WTC11 (cell line): ENCODE measurements at regions not wholly inside any gene's neighbourhood (a gene's known extent, or its start where the extent isn't known, plus 50 kb on each side); places are given as distances from the start of the nearest gene placed in this dataset.

Experiments used
- ATF1 ChIP-seq: sonication (generic); formaldehyde crosslinking; IDR thresholded peaks from 2 replicates; pipeline ENCODE4 v1.8.1; 2023; ENCODE audit warnings: mild to moderate bottlenecking, moderate library complexity, missing genetic modification reagents
- NFE2L1 ChIP-seq: sonication (generic); formaldehyde crosslinking; IDR thresholded peaks from 2 replicates; pipeline ENCODE4 v1.8.1; 2023; ENCODE audit warnings: missing genetic modification reagents
- RELA ChIP-seq: sonication (generic); formaldehyde crosslinking; IDR thresholded peaks from 2 replicates; pipeline ENCODE4 v1.8.1; 2022; ENCODE audit warnings: missing genetic modification reagents, mild to moderate bottlenecking, borderline replicate concordance
- SOX15 ChIP-seq: fragments of 250-450 bp; sonication (Bioruptor Pico); IDR thresholded peaks from 2 replicates; pipeline ENCODE4 v1.9.0; 2021; ENCODE audit warnings: mild to moderate bottlenecking
- SP1 ChIP-seq: sonication (generic); formaldehyde crosslinking; conservative IDR thresholded peaks from 2 replicates; pipeline ENCODE4 v1.8.1; 2022; ENCODE audit warnings: missing genetic modification reagents
- TEAD1 ChIP-seq: sonication (generic); formaldehyde crosslinking; IDR thresholded peaks from 2 replicates; pipeline ENCODE4 v1.8.0; 2022; ENCODE audit warnings: mild to moderate bottlenecking, missing genetic modification reagents
- ZNF138 ChIP-seq: sonication (generic); formaldehyde crosslinking; conservative IDR thresholded peaks from 2 replicates; pipeline ENCODE4 v1.8.1; 2022; ENCODE audit warnings: mild to moderate bottlenecking, moderate library complexity, missing genetic modification reagents
- ZNF263 ChIP-seq: sonication (generic); formaldehyde crosslinking; IDR thresholded peaks from 2 replicates; pipeline ENCODE4 v1.8.1; 2022; ENCODE audit warnings: low read depth, mild to moderate bottlenecking, moderate library complexity, missing genetic modification reagents
- TF ChIP-seq, protein P1 (sequence below): fragments of 200-600 bp; IDR thresholded peaks from 2 replicates; pipeline ENCODE4 v1.8.0; 2022; ENCODE audit warnings: antibody characterized with exemption
- TF ChIP-seq, protein P2 (sequence below): sonication (generic); formaldehyde crosslinking; conservative IDR thresholded peaks from 2 replicates; pipeline ENCODE4 v1.8.1; 2023; ENCODE audit warnings: mild to moderate bottlenecking, low read depth, missing genetic modification reagents, moderate library complexity
- TF ChIP-seq, protein P3 (sequence below): sonication (generic); formaldehyde crosslinking; IDR thresholded peaks from 2 replicates; pipeline ENCODE4 v1.8.1; 2023; ENCODE audit warnings: mild to moderate bottlenecking, moderate library complexity, missing genetic modification reagents
- TF ChIP-seq, protein P4 (sequence below): sonication (generic); formaldehyde crosslinking; IDR thresholded peaks from 2 replicates; pipeline ENCODE4 v1.8.1; 2023; ENCODE audit warnings: mild to moderate bottlenecking, missing genetic modification reagents, moderate library complexity
- TF ChIP-seq, protein P5 (sequence below): sonication (generic); formaldehyde crosslinking; IDR thresholded peaks from 2 replicates; pipeline ENCODE4 v1.8.0; 2022; ENCODE audit warnings: missing genetic modification reagents
- TF ChIP-seq, protein P6 (sequence below): fragments of 250-450 bp; sonication (Bioruptor Pico); IDR thresholded peaks from 2 replicates; pipeline ENCODE4 v1.9.0; 2021; ENCODE audit warnings: mild to moderate bottlenecking, borderline replicate concordance

DNA sequence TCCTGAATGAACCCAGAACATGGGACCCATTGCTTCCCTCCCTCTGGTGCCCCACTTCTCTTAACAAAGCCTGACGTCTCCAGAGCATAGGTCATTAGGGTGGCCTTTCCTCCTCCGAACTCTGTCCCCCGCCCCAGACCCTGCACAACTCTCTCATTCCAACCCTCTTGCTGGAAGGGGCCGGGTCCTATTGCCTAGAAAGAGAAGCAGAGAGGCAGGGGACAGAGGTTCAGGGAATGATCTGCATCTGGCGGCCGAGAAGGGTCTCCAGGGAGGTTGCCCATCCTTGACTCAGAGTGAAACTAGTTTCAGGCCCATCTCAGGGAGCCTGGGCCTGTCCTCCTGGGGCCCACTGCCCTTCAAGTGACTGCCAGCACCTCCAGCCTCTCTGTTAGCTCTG is 79.0 kb downstream of the LINGO1 start:
- TF ChIP-seq, protein P1, sequence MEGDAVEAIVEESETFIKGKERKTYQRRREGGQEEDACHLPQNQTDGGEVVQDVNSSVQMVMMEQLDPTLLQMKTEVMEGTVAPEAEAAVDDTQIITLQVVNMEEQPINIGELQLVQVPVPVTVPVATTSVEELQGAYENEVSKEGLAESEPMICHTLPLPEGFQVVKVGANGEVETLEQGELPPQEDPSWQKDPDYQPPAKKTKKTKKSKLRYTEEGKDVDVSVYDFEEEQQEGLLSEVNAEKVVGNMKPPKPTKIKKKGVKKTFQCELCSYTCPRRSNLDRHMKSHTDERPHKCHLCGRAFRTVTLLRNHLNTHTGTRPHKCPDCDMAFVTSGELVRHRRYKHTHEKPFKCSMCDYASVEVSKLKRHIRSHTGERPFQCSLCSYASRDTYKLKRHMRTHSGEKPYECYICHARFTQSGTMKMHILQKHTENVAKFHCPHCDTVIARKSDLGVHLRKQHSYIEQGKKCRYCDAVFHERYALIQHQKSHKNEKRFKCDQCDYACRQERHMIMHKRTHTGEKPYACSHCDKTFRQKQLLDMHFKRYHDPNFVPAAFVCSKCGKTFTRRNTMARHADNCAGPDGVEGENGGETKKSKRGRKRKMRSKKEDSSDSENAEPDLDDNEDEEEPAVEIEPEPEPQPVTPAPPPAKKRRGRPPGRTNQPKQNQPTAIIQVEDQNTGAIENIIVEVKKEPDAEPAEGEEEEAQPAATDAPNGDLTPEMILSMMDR: no peak
- TF ChIP-seq NFE2L1: no peak
- TF ChIP-seq ZNF138 (CRISPR knock-in tag): no peak
- no peak for TF ChIP-seq ATF1
- no peak for TF ChIP-seq RELA (CRISPR knock-in tag)
- no peak for TF ChIP-seq SOX15
- no peak for TF ChIP-seq TEAD1
- TF ChIP-seq, protein P2, sequence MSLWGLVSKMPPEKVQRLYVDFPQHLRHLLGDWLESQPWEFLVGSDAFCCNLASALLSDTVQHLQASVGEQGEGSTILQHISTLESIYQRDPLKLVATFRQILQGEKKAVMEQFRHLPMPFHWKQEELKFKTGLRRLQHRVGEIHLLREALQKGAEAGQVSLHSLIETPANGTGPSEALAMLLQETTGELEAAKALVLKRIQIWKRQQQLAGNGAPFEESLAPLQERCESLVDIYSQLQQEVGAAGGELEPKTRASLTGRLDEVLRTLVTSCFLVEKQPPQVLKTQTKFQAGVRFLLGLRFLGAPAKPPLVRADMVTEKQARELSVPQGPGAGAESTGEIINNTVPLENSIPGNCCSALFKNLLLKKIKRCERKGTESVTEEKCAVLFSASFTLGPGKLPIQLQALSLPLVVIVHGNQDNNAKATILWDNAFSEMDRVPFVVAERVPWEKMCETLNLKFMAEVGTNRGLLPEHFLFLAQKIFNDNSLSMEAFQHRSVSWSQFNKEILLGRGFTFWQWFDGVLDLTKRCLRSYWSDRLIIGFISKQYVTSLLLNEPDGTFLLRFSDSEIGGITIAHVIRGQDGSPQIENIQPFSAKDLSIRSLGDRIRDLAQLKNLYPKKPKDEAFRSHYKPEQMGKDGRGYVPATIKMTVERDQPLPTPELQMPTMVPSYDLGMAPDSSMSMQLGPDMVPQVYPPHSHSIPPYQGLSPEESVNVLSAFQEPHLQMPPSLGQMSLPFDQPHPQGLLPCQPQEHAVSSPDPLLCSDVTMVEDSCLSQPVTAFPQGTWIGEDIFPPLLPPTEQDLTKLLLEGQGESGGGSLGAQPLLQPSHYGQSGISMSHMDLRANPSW (CRISPR knock-in tag): no peak
- TF ChIP-seq, protein P3, sequence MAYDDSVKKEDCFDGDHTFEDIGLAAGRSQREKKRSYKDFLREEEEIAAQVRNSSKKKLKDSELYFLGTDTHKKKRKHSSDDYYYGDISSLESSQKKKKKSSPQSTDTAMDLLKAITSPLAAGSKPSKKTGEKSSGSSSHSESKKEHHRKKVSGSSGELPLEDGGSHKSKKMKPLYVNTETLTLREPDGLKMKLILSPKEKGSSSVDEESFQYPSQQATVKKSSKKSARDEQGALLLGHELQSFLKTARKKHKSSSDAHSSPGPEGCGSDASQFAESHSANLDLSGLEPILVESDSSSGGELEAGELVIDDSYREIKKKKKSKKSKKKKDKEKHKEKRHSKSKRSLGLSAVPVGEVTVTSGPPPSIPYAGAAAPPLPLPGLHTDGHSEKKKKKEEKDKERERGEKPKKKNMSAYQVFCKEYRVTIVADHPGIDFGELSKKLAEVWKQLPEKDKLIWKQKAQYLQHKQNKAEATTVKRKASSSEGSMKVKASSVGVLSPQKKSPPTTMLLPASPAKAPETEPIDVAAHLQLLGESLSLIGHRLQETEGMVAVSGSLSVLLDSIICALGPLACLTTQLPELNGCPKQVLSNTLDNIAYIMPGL: no peak
- TF ChIP-seq, protein P4, sequence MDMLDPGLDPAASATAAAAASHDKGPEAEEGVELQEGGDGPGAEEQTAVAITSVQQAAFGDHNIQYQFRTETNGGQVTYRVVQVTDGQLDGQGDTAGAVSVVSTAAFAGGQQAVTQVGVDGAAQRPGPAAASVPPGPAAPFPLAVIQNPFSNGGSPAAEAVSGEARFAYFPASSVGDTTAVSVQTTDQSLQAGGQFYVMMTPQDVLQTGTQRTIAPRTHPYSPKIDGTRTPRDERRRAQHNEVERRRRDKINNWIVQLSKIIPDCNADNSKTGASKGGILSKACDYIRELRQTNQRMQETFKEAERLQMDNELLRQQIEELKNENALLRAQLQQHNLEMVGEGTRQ (CRISPR knock-in tag): no peak
- TF ChIP-seq ZNF263 (CRISPR knock-in tag): no peak
- TF ChIP-seq, protein P5, sequence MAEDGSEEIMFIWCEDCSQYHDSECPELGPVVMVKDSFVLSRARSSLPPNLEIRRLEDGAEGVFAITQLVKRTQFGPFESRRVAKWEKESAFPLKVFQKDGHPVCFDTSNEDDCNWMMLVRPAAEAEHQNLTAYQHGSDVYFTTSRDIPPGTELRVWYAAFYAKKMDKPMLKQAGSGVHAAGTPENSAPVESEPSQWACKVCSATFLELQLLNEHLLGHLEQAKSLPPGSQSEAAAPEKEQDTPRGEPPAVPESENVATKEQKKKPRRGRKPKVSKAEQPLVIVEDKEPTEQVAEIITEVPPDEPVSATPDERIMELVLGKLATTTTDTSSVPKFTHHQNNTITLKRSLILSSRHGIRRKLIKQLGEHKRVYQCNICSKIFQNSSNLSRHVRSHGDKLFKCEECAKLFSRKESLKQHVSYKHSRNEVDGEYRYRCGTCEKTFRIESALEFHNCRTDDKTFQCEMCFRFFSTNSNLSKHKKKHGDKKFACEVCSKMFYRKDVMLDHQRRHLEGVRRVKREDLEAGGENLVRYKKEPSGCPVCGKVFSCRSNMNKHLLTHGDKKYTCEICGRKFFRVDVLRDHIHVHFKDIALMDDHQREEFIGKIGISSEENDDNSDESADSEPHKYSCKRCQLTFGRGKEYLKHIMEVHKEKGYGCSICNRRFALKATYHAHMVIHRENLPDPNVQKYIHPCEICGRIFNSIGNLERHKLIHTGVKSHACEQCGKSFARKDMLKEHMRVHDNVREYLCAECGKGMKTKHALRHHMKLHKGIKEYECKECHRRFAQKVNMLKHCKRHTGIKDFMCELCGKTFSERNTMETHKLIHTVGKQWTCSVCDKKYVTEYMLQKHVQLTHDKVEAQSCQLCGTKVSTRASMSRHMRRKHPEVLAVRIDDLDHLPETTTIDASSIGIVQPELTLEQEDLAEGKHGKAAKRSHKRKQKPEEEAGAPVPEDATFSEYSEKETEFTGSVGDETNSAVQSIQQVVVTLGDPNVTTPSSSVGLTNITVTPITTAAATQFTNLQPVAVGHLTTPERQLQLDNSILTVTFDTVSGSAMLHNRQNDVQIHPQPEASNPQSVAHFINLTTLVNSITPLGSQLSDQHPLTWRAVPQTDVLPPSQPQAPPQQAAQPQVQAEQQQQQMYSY (CRISPR knock-in tag): no peak
- no peak for TF ChIP-seq SP1
- TF ChIP-seq, protein P6, sequence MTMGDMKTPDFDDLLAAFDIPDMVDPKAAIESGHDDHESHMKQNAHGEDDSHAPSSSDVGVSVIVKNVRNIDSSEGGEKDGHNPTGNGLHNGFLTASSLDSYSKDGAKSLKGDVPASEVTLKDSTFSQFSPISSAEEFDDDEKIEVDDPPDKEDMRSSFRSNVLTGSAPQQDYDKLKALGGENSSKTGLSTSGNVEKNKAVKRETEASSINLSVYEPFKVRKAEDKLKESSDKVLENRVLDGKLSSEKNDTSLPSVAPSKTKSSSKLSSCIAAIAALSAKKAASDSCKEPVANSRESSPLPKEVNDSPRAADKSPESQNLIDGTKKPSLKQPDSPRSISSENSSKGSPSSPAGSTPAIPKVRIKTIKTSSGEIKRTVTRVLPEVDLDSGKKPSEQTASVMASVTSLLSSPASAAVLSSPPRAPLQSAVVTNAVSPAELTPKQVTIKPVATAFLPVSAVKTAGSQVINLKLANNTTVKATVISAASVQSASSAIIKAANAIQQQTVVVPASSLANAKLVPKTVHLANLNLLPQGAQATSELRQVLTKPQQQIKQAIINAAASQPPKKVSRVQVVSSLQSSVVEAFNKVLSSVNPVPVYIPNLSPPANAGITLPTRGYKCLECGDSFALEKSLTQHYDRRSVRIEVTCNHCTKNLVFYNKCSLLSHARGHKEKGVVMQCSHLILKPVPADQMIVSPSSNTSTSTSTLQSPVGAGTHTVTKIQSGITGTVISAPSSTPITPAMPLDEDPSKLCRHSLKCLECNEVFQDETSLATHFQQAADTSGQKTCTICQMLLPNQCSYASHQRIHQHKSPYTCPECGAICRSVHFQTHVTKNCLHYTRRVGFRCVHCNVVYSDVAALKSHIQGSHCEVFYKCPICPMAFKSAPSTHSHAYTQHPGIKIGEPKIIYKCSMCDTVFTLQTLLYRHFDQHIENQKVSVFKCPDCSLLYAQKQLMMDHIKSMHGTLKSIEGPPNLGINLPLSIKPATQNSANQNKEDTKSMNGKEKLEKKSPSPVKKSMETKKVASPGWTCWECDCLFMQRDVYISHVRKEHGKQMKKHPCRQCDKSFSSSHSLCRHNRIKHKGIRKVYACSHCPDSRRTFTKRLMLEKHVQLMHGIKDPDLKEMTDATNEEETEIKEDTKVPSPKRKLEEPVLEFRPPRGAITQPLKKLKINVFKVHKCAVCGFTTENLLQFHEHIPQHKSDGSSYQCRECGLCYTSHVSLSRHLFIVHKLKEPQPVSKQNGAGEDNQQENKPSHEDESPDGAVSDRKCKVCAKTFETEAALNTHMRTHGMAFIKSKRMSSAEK: no peak
